Neural progenitor cell (in vitro differentiated cells): ENCODE measurements at regions not wholly inside any gene's neighbourhood (a gene's known extent, or its start where the extent isn't known, plus 50 kb on each side); places are given as distances from the start of the nearest gene placed in this dataset.

Source experiments
- EZH2phosphoT487 ChIP-seq: fragments of 200-600 bp; sonication (generic); IDR thresholded peaks from 2 replicates; pipeline ENCODE4 v1.6.1; 2017; ENCODE audit warnings: antibody characterized with exemption
- TF ChIP-seq, protein P1 (sequence below): fragments of 200-600 bp; sonication (generic); IDR thresholded peaks from 2 replicates; pipeline ENCODE4 v1.5.1; 2017; ENCODE audit warnings: antibody characterized with exemption, mild to moderate bottlenecking

GRCh38 chr10:52486840-52487611, 172.9 kb downstream of the DKK1 start:
- TF ChIP-seq, protein P1, sequence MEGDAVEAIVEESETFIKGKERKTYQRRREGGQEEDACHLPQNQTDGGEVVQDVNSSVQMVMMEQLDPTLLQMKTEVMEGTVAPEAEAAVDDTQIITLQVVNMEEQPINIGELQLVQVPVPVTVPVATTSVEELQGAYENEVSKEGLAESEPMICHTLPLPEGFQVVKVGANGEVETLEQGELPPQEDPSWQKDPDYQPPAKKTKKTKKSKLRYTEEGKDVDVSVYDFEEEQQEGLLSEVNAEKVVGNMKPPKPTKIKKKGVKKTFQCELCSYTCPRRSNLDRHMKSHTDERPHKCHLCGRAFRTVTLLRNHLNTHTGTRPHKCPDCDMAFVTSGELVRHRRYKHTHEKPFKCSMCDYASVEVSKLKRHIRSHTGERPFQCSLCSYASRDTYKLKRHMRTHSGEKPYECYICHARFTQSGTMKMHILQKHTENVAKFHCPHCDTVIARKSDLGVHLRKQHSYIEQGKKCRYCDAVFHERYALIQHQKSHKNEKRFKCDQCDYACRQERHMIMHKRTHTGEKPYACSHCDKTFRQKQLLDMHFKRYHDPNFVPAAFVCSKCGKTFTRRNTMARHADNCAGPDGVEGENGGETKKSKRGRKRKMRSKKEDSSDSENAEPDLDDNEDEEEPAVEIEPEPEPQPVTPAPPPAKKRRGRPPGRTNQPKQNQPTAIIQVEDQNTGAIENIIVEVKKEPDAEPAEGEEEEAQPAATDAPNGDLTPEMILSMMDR: no peak
- no peak for TF ChIP-seq EZH2phosphoT487
